OCI-LY3 (cell line): ENCODE measurements at regions not wholly inside any gene's neighbourhood (a gene's known extent, or its start where the extent isn't known, plus 50 kb on each side); places are given as distances from the start of the nearest gene placed in this dataset.

ENCODE experiments used
- CTCF ChIP-seq: fragments of 200-600, 300-600 bp; sonication (generic); IDR thresholded peaks from 2 replicates; pipeline ENCODE4 v1.5.1; 2014; ENCODE audit warnings: antibody characterized with exemption, low read length, low read depth
- EZH2phosphoT487 ChIP-seq: fragments of 200-600 bp; shearing (Covaris generic); IDR thresholded peaks from 2 replicates; pipeline ENCODE4 v1.6.1; 2018; ENCODE audit warnings: antibody characterized with exemption, mixed run types, low read depth

GRCh38 chr9:117496307-117496706, 81.5 kb upstream of the ASTN2 start:
- TF ChIP-seq CTCF = no peak
- no peak for TF ChIP-seq EZH2phosphoT487
